Suppressor macrophage treated with lipopolysaccharide for 4 hours (primary cell): ENCODE measurements at regions not wholly inside any gene's neighbourhood (a gene's known extent, or its start where the extent isn't known, plus 50 kb on each side); places are given as distances from the start of the nearest gene placed in this dataset.
A peak's percentile ranks its signal among the peaks of the same experiment; 100 is the strongest.

ENCODE experiments used
- DNase-seq: peaks from one replicate; pipeline ENCODE4 v3.0.0-alpha.2; 2020

GRCh38 chr2:239608723-239609122 is 207.9 kb upstream of the HDAC4 start:
- DNase-seq, result no peak

- peak; percentile 23 for DNase-seq
Measured at GRCh38 chr2:239608260-239608659, 207.4 kb upstream of the HDAC4 start.

- peak; percentile 21 for DNase-seq
Measured at GRCh38 chr2:239607517-239608191, 206.8 kb upstream of the HDAC4 start.

- peak; percentile 38 for DNase-seq
Measured at GRCh38 chr2:239606741-239607516, 206.1 kb upstream of the HDAC4 start.

GRCh38 chr2:239605976-239606375 is 205.2 kb upstream of the HDAC4 start:
- DNase-seq, result peak; percentile 91

- no peak for DNase-seq
Measured at GRCh38 chr2:239605409-239605808, 204.6 kb upstream of the HDAC4 start.

GRCh38 chr2:239604861-239605260 is 204.0 kb upstream of the HDAC4 start:
- no peak for DNase-seq

- no peak for DNase-seq
Measured at GRCh38 chr2:239603411-239604356, 202.9 kb upstream of the HDAC4 start.

GRCh38 chr2:239602290-239603282 is 201.8 kb upstream of the HDAC4 start:
- DNase-seq, result no peak

GRCh38 chr2:239601880-239602279 is 201.1 kb upstream of the HDAC4 start:
- DNase-seq, result no peak

GRCh38 chr2:239601201-239601851 is 200.5 kb upstream of the HDAC4 start:
- DNase-seq, result no peak

- no peak for DNase-seq
Measured at GRCh38 chr2:239600650-239601049, 199.8 kb upstream of the HDAC4 start.

GRCh38 chr2:239600001-239600593 is 199.3 kb upstream of the HDAC4 start:
- no peak for DNase-seq

- no peak for DNase-seq
Measured at GRCh38 chr2:239599299-239599698, 198.5 kb upstream of the HDAC4 start.

GRCh38 chr2:239598732-239599090 is 197.9 kb upstream of the HDAC4 start:
- no peak for DNase-seq

GRCh38 chr2:239598011-239598731 is 197.4 kb upstream of the HDAC4 start:
- DNase-seq, result no peak

GRCh38 chr2:239597216-239597615 is 196.4 kb upstream of the HDAC4 start:
- DNase-seq, result no peak

GRCh38 chr2:239596792-239597191 is 196.0 kb upstream of the HDAC4 start:
- no peak for DNase-seq

- no peak for DNase-seq
Measured at GRCh38 chr2:239596253-239596652, 195.4 kb upstream of the HDAC4 start.

GRCh38 chr2:239595726-239596125 is 194.9 kb upstream of the HDAC4 start:
- no peak for DNase-seq
